MCF 10A (cell line): ENCODE measurements at regions not wholly inside any gene's neighbourhood (a gene's known extent, or its start where the extent isn't known, plus 50 kb on each side); places are given as distances from the start of the nearest gene placed in this dataset.

Source experiments
- BruUV-seq: library from RNA; stranded (reverse); fragments of 400-500 nt; replicated peaks from 2 replicates; lab custom pipeline; 2021; lab: Mats Ljungman, UMichigan
- CTCF ChIA-PET: fragments of 300-600 bp; sonication (Branson Sonifier 250); formaldehyde crosslinking; extraction: SDS; loops from one replicate; lab custom pipeline; 2021; ENCODE audit warnings: antibody characterized with exemption, inconsistent platforms; lab: Yijun Ruan, JAX
- POLR2A ChIA-PET: fragments of 300-600, 350-650 bp; sonication (Branson Sonifier 250); formaldehyde crosslinking; extraction: SDS; loops from one replicate; lab custom pipeline; 2020; ENCODE audit warnings: antibody characterized with exemption, inconsistent platforms; lab: Yijun Ruan, JAX
- DNase-seq: peaks from one replicate; pipeline ENCODE4 v3.0.0-alpha.2; 2018; ENCODE audit not compliant: unreplicated experiment
- H3K27ac Mint-ChIP-seq: one replicate; pipeline ENCODE4 v1.8.0; 2022; ENCODE audit warnings: mild to moderate bottlenecking, low read depth, mixed read lengths; ENCODE audit not compliant: unreplicated experiment
- H3K27me3 Mint-ChIP-seq: one replicate; pipeline ENCODE4 v1.8.0; 2022; ENCODE audit warnings: mixed read lengths; ENCODE audit not compliant: insufficient read depth, unreplicated experiment
- H3K36me3 Mint-ChIP-seq: one replicate; pipeline ENCODE4 v1.8.0; 2022; ENCODE audit warnings: mild to moderate bottlenecking, moderate library complexity, mixed read lengths; ENCODE audit not compliant: insufficient read depth, unreplicated experiment
- H3K4me1 Mint-ChIP-seq: one replicate; pipeline ENCODE4 v1.8.0; 2022; ENCODE audit warnings: mixed read lengths; ENCODE audit not compliant: insufficient read depth, unreplicated experiment
- H3K4me3 Mint-ChIP-seq: one replicate; pipeline ENCODE4 v1.8.0; 2022; ENCODE audit warnings: mild to moderate bottlenecking, moderate library complexity, mixed read lengths; ENCODE audit not compliant: unreplicated experiment
- H3K9me3 Mint-ChIP-seq: one replicate; pipeline ENCODE4 v1.8.0; 2022; ENCODE audit warnings: mixed read lengths; ENCODE audit not compliant: unreplicated experiment
- CTCF ChIP-seq: fragments of 200-600 bp; IDR thresholded peaks from one replicate; pipeline ENCODE4 v1.8.0; 2022; ENCODE audit warnings: antibody characterized with exemption, mild to moderate bottlenecking; ENCODE audit not compliant: unreplicated experiment
- intact Hi-C: fragments of 100-400 bp; cut with micrococcal nuclease; formaldehyde crosslinking; loops from 2 replicates; pipeline ENCODE4 v1.14.1; 2022

- H3K4me3 Mint-ChIP-seq = no peak overlapping the region
- no peak for DNase-seq
- intact Hi-C loops = no loop called here
- H3K27ac Mint-ChIP-seq = no peak overlapping the region
- H3K9me3 Mint-ChIP-seq = no peaks in the 10 kb centered on the region
- no peaks in the 10 kb centered on the region for H3K4me1 Mint-ChIP-seq
- no peaks in the 10 kb centered on the region for H3K36me3 Mint-ChIP-seq
- ChIA-PET CTCF (interaction anchor here (0.7 to 2.4 kb wide), 4 partner anchors 11 to 354 kb away, joined by 3 to 9 read pairs (median 3); no protein-coding TSS in a partner anchor), POLR2A (no interaction called here)
- peaks cover 39% of the 10 kb centered on the region for H3K27me3 Mint-ChIP-seq
- TF ChIP-seq CTCF = no peak
- BruUV-seq = no TSS peak
Observed at GRCh38 chr2:100632037-100632436, 69.2 kb downstream of the PDCL3 start.

- intact Hi-C loops = no loop called here
- ChIA-PET POLR2A (interaction anchor here (0.6 kb wide), 1 partner anchor 267 kb away, joined by 3 read pairs; no protein-coding TSS in a partner anchor), CTCF (interaction anchor here (0.8 to 1.2 kb wide), 2 partner anchors 11 to 65 kb away, joined by 3 read pairs; no protein-coding TSS in a partner anchor)
- Mint-ChIP-seq H3K36me3 (no peaks in the 10 kb centered on the region), H3K27ac (no peak overlapping the region), H3K4me1 (no peaks in the 10 kb centered on the region), H3K9me3 (no peaks in the 10 kb centered on the region), H3K4me3 (no peak overlapping the region), H3K27me3 (peaks cover 39% of the 10 kb centered on the region)
- no peak for DNase-seq
- TF ChIP-seq CTCF = no peak
- BruUV-seq = no TSS peak
Observed at GRCh38 chr2:100632759-100633158, 70.0 kb downstream of the PDCL3 start.

GRCh38 chr2:100639588-100640390, 77.0 kb downstream of the PDCL3 start:
- H3K27me3 Mint-ChIP-seq = peaks cover 54% of the 10 kb centered on the region
- no peaks in the 10 kb centered on the region for H3K4me1 Mint-ChIP-seq
- POLR2A ChIA-PET = no interaction called here

More at GRCh38 chr2:100639588-100640390, 77.0 kb downstream of the PDCL3 start:
- no peak for TF ChIP-seq CTCF
- no peak for DNase-seq
- intact Hi-C loops = no loop called here
- H3K4me3 Mint-ChIP-seq = no peak overlapping the region
- H3K36me3 Mint-ChIP-seq = no peaks in the 10 kb centered on the region
- H3K9me3 Mint-ChIP-seq = no peaks in the 10 kb centered on the region
- H3K27ac Mint-ChIP-seq = no peak overlapping the region
- CTCF ChIA-PET = interaction anchor here (0.6 to 1.1 kb wide), 5 partner anchors 13 to 565 kb away, joined by 3 to 5 read pairs (median 3); no protein-coding TSS in a partner anchor
- BruUV-seq = no TSS peak
